GM23248 (cell line): ENCODE measurements at regions not wholly inside any gene's neighbourhood (a gene's known extent, or its start where the extent isn't known, plus 50 kb on each side); places are given as distances from the start of the nearest gene placed in this dataset.

Experiments used
- EZH2 ChIP-seq: fragments of 200-600 bp; sonication (generic); IDR thresholded peaks from 2 replicates; pipeline ENCODE4 v1.6.1; 2018; ENCODE audit warnings: antibody characterized with exemption, mild to moderate bottlenecking; ENCODE audit not compliant: insufficient read depth, poor library complexity, severe bottlenecking
- EZH2phosphoT487 ChIP-seq: fragments of 200-600 bp; sonication (generic); IDR thresholded peaks from 2 replicates; pipeline ENCODE4 v1.6.1; 2018; ENCODE audit warnings: antibody characterized with exemption, moderate library complexity, mild to moderate bottlenecking, low read depth; ENCODE audit not compliant: insufficient read depth

GRCh38 chr9:134258828-134259546 lies 67.3 kb upstream of the RXRA start:
- no peak for TF ChIP-seq EZH2
- TF ChIP-seq EZH2phosphoT487 = no peak
